ENCODE measurements at regions not wholly inside any gene's neighbourhood (a gene's known extent, or its start where the extent isn't known, plus 50 kb on each side); places are given as distances from the start of the nearest gene placed in this dataset.

DNA sequence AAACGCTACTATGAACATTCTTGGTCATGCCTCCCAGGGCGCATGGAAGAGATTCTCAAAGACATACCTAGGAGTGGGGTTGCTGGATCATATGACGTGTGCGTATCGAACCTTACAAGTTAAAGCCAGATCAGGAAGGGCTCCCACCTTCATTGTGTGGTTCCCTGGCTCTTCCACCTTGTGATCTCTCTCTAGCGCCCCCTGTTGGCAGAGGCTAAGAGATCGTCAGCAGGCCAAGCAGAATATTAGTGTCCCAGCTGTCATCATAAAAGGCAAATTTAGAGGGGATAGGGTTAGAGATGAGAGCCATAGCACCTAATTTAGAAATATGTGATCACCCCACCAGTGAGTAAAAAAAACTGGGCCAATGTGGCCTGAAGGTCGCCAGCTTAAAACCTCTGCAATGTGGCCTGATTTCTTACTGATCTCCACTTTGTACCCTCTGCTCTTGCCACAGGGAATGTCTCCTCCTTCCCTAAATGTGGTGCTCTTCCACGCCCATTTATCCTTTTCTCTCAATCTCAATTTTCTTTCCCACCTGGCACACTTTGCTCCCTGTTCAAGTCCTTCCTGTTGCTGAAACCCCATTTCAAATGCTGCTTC lies 91.7 kb upstream of the SHB start:
- TF ChIP-seq ZNF274 (IDR thresholded peaks at IDR 0.05; ENCODE audit: low read depth, low read length) (no peak), YY1 (IDR thresholded peaks at IDR 0.05; ENCODE audit: insufficient read depth, insufficient read length) (no peak), SUZ12 (IDR thresholded peaks at IDR 0.05; ENCODE audit: extremely low read depth, insufficient read depth, insufficient read length) (no peak)
